CD4-positive, alpha-beta T cell treated with Interleukin-4 for 1 hour (primary cell): ENCODE measurements at regions not wholly inside any gene's neighbourhood (a gene's known extent, or its start where the extent isn't known, plus 50 kb on each side); places are given as distances from the start of the nearest gene placed in this dataset.

Experiments used
- DNase-seq, 2 donors: peaks; one replicate each; pipeline ENCODE4 v3.0.0-alpha.2; 2020 to 2022

DNA sequence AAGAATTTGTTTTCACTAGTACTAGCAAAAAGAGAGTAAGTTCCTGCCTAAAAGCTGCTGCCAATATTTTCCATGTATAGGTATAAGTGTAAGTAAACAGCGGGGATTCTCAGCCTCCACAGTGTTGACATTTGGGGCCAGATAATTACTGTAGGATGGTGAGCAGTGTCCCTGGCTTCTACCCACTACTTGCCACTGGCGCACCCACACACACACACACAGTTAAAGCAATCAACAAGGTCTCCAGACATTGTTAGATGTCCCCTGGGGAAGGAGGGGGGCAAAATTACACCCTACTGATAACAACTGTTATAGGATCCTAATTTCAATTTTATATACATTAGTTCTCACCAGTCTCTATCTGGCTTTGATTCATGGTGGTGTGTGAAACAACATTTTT lies 417.0 kb upstream of the PSMD7 start:
- no peak for DNase-seq

GRCh38 chr16:73878611-73879010 lies 418.0 kb upstream of the PSMD7 start:
- no peak for DNase-seq

DNA sequence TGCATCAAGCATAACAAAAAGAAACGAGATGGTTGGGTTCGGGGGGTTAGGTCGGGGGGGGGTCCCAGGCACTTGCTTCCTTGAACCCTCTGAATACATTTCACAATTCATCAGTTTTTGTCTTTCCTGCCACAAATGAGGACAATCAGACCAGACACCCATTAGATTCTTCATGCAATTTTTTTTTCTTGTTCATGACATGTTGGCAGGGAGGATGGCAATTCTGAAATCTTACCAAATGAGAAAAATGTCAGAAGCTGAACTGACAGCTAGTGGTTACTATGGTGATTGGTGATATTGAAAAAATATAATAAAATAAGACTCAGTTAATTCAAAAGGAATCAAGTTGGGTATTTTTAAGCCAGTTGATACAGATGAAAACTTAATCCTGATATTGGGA lies 419.5 kb upstream of the PSMD7 start:
- DNase-seq: no peak

- DNase-seq: no peak
Measured at GRCh38 chr16:73875996-73876690, 420.5 kb upstream of the PSMD7 start.

- DNase-seq: no peak
Measured at GRCh38 chr16:73874324-73874723, 422.3 kb upstream of the PSMD7 start.

GRCh38 chr16:73873643-73874042 lies 423.0 kb upstream of the PSMD7 start:
- no peak for DNase-seq

DNA sequence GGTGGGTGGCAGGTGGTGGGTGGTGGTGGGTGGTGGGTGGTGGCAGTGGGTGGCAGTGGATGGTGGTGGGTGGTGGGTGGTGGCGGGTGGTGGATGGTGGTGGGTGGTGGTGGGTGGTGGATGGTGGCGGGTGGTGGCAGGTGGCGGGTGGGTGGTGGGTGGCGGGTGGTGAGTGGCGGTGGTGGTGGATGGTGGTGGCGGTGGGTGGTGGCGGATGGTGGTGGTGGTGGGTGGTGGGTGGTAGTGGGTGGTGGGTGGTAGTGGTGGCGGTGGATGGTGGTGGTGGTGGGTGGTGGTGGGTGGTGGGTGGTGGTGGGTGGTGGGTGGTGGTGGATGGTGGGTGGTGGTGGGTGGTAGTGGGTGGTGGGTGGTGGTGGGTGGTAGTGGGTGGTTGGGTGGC lies 423.8 kb upstream of the PSMD7 start:
- DNase-seq: no peak

DNA sequence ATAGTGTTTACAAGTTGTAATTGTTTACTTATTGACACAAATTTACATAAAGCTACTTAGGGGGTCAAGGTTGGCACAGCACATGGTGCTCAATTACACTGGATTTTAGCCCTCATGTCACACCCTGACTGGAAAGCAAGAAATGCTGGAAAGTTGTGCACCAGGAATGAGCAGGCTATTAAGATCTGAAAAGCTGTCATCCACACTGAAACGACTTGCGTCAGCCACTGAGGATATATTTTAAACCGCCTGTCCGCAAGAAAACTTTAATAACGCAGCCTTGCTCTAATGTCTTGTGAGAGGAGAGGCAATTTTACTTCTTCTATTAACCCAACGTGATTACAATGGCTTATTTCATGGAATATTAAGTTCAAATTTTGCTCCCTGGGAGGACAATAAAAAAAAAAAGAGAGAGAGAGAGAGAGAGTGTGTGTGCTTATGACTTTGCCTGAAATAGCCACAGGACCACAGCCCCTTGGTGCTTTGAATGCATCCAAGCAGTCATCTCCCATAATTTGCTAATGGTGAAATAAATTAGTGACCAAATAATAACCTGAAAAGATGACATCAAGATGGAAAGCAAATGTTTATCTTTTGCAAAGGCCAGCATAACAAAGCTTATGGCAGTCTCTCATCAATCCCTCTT lies 425.4 kb upstream of the PSMD7 start:
- no peak for DNase-seq

- DNase-seq: no peak
Measured at GRCh38 chr16:73869126-73869525, 427.5 kb upstream of the PSMD7 start.

- no peak for DNase-seq
Measured at GRCh38 chr16:73864868-73865267, 431.7 kb upstream of the PSMD7 start.

DNA sequence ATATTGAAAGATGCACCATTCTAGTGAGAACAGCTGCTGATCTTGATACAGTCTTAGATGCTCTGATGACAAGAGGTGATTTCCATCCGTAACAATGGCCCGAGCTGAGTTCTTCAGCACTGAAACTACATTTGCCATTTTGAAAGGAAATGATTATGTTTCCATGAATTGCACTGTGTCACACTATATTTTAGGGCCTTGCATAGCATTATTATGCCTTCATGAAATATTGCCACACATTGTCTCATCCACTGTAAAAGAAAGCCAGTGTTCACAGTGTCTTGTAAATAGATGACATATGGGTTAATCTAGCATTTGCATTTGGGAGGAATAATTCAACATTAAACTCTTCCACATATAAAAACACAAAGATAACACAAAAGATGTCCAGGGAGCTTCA lies 438.3 kb upstream of the PSMD7 start:
- DNase-seq: no peak

- no peak for DNase-seq
Measured at GRCh38 chr16:73853968-73854367, 442.6 kb upstream of the PSMD7 start.

DNA sequence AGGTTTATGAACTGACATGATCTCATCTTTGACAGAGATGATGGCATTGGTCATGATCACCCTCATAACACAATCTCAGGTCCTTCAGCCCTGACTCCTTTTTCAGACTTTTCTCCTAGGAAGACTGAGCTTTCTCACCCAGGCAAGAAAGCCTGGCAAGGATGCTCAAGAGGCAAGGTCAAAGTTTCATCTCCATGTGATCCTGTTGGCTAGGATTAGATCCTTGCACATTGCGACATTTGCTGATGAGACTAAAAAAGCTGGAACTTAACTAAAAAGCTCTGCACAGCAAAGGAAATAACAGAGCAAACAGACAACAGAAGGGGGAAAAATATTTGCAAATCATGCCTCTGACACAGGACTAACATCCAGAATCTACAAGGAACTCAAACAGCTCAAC lies 444.1 kb upstream of the PSMD7 start:
- DNase-seq: no peak

- DNase-seq: no peak
Measured at GRCh38 chr16:73848993-73849392, 447.6 kb upstream of the PSMD7 start.

GRCh38 chr16:73847090-73847489 lies 449.5 kb upstream of the PSMD7 start:
- DNase-seq: no peak

GRCh38 chr16:73846356-73846755 lies 450.3 kb upstream of the PSMD7 start:
- DNase-seq: no peak

GRCh38 chr16:73846007-73846330 lies 450.6 kb upstream of the PSMD7 start:
- no peak for DNase-seq

DNA sequence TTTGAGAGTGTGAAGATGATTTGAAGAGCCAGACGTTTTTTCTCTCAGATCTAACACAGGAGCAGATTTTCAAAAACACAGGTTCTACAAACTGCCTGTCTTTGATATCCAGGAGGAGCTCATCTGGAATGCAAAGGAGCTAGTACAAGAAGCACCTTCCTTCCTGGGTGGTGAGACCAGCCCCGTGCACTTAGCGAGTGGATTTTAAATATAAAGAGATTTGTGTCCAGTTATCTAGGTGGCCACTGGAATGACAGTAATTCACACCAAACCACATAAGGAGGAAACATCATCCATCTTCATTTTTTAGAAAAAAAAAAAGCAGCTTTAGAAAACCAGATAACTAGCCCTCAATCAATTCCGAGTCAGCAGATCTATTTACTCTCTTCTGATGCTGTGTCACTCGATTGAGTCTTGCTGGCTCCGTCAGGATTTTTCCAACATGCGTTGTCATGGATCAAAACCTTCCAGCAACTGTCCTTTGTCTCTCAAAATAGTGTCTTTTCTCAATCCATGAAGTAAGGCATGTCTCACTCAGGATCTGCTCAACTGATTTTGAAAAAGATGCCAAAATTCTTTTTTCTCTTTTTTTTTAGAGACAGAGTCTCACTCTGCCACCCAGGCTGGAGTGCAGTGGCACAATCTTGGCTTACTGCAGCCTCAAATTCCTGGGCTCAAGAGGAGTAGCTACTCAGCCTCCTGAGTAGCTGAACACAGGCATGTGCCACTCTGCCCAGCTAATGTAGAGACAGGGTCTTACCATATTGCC lies 451.2 kb upstream of the PSMD7 start:
- no peak for DNase-seq

- DNase-seq: no peak
Measured at GRCh38 chr16:73840728-73841127, 455.9 kb upstream of the PSMD7 start.

GRCh38 chr16:73831220-73831619 lies 465.4 kb upstream of the PSMD7 start:
- DNase-seq: no peak

GRCh38 chr16:73823205-73823849 lies 473.3 kb upstream of the PSMD7 start:
- no peak for DNase-seq

DNA sequence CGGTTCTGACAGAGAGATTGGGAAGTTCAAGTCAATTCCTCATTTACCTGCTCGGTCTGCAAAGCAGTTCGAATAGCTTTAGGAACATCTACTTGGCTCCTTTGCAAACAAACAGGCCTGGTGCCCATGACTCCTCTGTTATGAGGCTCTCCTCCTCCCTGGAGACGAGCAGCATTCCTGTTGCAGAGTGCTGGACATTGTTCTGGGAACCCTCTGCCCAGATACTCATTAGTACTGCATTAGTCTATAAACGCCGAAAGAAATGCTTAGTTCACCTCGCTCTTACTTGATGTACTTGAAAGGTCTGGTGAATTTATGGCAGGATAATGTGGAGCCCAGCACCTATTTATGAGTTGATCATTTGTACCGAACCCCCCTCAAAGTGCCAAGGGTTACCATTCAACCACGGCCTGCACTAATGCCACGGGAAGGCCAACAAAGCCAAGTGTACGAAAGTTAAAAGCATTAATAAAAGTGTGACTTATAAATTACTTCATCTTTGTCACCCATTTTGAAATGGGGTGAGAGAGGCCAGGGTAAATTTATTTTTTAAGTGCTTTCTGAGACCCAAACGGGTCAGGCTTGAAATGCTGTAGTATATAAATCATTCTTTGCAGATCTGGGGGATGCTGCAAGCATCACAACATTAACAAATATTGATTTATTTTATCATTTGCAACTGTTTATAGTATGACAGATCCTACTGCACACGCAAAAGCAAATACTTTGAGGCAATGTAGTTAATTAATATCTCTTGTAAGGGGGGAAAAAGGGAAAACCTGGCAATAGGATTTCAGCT lies 478.9 kb upstream of the PSMD7 start:
- no peak for DNase-seq

DNA sequence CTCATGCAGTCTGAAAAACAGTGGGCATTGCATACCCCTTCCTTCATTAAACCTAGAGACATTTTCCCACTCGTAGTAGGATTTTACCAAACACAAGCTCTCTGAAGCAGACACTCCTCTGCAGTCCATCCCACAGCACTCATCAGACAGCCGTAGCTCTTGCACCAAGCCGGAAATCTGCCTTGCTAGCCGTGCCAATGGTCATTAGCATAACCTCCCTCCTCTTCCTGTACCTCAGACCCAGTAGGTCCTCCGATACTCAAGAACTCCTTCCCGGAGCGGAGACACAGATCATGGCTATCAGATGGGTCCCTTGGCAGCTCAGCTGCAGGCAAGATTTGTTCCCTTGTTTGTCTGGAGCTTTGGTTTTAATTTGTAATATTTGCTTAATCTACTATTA lies 483.1 kb upstream of the PSMD7 start:
- no peak for DNase-seq
